Neural progenitor cell (in vitro differentiated cells): ENCODE measurements at regions not wholly inside any gene's neighbourhood (a gene's known extent, or its start where the extent isn't known, plus 50 kb on each side); places are given as distances from the start of the nearest gene placed in this dataset.

ENCODE experiments used
- EZH2 ChIP-seq: fragments of 200-600 bp; sonication (generic); IDR thresholded peaks from 2 replicates; pipeline ENCODE4 v1.6.1; 2017; ENCODE audit warnings: antibody characterized with exemption, mild to moderate bottlenecking, moderate library complexity
- EZH2phosphoT487 ChIP-seq: fragments of 200-600 bp; sonication (generic); IDR thresholded peaks from 2 replicates; pipeline ENCODE4 v1.6.1; 2017; ENCODE audit warnings: antibody characterized with exemption
- TF ChIP-seq, protein P1 (sequence below): fragments of 200-600 bp; sonication (generic); IDR thresholded peaks from 2 replicates; pipeline ENCODE4 v1.5.1; 2017; ENCODE audit warnings: antibody characterized with exemption, mild to moderate bottlenecking

DNA sequence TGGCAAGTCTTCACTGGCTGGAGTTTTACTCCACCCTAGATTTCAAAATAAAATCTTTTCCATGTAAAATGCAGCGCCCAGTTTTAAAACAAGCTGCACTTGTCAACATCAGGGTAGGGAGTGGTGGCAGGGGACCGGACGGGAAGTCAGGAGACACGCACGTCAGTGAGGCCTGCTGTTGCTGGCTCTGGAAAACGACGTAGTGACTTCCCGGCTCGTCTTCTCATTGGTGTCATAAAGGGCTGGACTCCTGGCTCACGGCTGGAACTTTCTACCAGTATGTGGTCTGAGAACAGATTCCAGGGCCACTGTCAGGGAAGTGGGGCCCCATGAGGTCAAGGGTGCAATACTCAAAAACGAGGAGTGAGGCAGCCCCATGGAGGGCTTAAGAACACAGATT, 64.2 kb upstream of the FOXN3 start:
- TF ChIP-seq, protein P1, sequence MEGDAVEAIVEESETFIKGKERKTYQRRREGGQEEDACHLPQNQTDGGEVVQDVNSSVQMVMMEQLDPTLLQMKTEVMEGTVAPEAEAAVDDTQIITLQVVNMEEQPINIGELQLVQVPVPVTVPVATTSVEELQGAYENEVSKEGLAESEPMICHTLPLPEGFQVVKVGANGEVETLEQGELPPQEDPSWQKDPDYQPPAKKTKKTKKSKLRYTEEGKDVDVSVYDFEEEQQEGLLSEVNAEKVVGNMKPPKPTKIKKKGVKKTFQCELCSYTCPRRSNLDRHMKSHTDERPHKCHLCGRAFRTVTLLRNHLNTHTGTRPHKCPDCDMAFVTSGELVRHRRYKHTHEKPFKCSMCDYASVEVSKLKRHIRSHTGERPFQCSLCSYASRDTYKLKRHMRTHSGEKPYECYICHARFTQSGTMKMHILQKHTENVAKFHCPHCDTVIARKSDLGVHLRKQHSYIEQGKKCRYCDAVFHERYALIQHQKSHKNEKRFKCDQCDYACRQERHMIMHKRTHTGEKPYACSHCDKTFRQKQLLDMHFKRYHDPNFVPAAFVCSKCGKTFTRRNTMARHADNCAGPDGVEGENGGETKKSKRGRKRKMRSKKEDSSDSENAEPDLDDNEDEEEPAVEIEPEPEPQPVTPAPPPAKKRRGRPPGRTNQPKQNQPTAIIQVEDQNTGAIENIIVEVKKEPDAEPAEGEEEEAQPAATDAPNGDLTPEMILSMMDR, result no peak
- no peak for TF ChIP-seq EZH2phosphoT487
- TF ChIP-seq EZH2, result no peak
